ENCODE measurements at regions not wholly inside any gene's neighbourhood (a gene's known extent, or its start where the extent isn't known, plus 50 kb on each side); places are given as distances from the start of the nearest gene placed in this dataset.

DNA sequence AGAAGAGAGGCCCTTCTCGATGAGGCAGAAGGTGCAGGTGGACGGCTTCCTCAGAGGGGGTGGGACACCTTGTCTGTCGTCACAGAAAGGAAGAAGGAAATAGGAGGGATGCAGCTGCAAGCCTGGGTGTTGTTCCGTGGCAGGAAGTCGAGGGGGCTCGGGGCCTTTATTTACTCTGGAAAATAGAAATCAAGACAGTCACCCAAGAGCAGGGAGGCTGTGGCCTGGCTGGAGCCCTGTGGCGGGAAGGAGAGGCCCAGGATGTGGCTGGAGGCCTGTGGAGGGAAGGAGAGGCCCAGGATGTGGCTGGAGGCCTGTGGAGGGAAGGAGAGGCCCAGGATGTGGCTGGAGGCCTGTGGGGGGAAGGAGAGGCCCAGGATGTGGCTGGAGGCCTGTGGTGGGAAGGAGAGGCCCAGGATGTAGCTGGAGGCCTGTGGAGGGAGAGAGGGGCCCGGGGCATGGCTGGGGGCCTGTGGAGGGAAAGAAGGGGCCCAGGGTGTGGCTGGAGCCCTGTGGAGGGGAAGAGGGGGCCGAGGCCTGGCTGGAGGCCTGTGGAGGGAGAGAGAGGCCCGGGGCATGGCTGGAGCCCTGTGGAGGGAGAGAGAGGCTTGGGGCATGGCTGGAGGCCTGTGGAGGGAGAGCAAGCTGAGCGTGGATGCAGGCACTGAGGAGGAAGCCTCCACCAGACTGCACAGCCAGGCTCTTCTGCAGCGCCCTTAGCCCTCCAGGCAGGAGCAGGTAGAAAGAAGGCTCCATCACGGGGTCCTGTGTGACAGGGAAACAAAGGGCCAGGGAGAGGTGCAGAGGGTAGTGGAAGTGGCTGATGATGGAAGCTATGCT, 97.3 kb upstream of the SFMBT2 start:
- DNase-seq (ENCODE audit: low read depth, low spot score), result no peak
- no peak overlapping the region for H3K4me3 ChIP-seq (ENCODE audit: low read depth, low read length)
- TF ChIP-seq, protein P1, sequence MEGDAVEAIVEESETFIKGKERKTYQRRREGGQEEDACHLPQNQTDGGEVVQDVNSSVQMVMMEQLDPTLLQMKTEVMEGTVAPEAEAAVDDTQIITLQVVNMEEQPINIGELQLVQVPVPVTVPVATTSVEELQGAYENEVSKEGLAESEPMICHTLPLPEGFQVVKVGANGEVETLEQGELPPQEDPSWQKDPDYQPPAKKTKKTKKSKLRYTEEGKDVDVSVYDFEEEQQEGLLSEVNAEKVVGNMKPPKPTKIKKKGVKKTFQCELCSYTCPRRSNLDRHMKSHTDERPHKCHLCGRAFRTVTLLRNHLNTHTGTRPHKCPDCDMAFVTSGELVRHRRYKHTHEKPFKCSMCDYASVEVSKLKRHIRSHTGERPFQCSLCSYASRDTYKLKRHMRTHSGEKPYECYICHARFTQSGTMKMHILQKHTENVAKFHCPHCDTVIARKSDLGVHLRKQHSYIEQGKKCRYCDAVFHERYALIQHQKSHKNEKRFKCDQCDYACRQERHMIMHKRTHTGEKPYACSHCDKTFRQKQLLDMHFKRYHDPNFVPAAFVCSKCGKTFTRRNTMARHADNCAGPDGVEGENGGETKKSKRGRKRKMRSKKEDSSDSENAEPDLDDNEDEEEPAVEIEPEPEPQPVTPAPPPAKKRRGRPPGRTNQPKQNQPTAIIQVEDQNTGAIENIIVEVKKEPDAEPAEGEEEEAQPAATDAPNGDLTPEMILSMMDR (IDR thresholded peaks at IDR 0.05; ENCODE audit: low read depth, low read length), result no peak
- in situ Hi-C loops (cut with HindIII; ENCODE audit: low sequenced_read_pairs), result no loop called here

DNA sequence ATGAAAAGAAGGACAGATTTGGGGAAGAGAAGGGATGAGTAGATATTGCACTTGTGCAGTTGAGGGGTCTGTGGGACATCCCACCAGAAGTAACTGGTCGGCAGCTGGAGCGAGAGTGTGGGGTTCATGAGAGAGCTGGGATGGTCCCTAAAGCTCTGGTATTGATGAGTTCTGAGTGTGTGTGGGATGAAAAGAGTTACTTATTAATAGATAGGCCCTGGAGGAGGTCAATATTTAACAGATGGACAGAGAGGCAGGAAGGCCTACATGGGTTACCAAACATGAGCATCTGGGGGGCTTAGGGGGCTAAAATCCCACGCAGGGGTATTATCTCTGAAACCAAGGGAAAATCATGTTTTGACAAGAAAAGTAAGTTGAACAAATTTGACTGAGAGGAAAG, 95.7 kb upstream of the SFMBT2 start:
- TF ChIP-seq, protein P1 (IDR thresholded peaks at IDR 0.05; ENCODE audit: low read depth, low read length), result no peak
- no peak overlapping the region for H3K4me3 ChIP-seq (ENCODE audit: low read depth, low read length)
- no peak for DNase-seq (ENCODE audit: low read depth, low spot score)
- in situ Hi-C loops (cut with HindIII; ENCODE audit: low sequenced_read_pairs), result no loop called here

DNA sequence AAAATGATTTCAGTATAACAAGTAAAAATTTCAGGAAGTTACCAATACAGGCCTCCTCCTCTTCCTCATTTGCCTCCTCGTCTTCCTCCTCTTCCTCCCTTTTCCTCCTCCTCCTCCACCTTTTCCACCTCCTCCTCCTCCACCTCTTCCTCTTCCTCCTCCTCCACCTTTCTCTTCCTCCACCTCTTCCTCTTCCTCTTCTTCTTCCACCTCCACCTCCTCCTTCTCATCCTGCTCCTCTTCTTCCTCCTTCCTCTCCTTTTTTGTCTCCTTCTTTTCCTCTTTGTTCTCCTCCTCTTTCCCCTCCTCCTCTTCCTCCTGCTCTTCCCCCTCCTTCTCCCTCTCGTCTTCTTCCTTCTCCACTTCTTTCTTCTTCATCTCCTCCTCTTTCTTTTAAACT, 94.4 kb upstream of the SFMBT2 start:
- TF ChIP-seq, protein P1 (IDR thresholded peaks at IDR 0.05; ENCODE audit: low read depth, low read length), result no peak
- in situ Hi-C loops (cut with HindIII; ENCODE audit: low sequenced_read_pairs), result no loop called here

DNA sequence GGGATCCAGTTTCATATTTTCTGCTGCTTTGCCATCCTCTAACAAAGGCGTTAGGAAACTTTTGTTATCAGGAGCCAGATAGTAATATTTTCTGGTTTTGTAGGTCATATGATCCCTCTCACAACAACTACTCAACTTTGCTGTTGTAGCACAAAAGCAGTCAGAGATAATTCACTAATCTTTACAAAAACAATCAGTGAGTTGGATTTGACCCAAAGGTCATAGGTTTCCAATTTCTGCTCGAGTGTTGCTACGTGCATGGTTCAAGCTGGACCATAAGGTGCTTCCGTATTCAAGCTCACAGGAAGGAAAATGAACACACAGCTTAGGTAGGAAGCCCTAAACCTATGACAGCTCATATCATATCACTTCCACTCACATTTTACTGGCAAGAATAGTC, 92.4 kb upstream of the SFMBT2 start:
- TF ChIP-seq, protein P1 (IDR thresholded peaks at IDR 0.05; ENCODE audit: low read depth, low read length), result no peak
- in situ Hi-C loops (cut with HindIII; ENCODE audit: low sequenced_read_pairs), result no loop called here
- H3K4me3 ChIP-seq (ENCODE audit: low read depth, low read length), result no peak overlapping the region
- no peak for DNase-seq (ENCODE audit: low read depth, low spot score)

More for the DNA sequence above, 94.4 kb upstream of the SFMBT2 start:
- H3K4me3 ChIP-seq (ENCODE audit: low read depth, low read length), result no peak overlapping the region
- DNase-seq (ENCODE audit: low read depth, low spot score), result no peak

DNA sequence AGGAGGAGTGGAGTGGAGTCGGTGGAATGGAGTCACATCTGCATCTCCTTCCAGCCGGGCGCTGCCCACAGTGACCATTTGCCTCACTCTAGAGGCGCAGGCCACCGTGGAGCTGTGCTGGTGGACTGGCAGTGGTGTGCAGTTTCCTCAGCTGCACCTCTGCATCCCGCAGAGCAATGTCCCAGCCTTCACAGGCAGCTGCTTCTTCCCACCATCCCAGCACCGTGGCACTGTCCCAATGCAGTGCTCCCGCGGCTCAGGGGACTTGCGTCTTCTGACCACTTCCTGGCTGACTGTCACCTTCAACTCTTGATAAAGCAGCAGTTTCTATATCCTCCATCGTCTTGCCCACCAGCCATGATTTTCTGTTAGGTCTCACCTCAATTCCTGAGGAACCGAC, 90.3 kb upstream of the SFMBT2 start:
- H3K4me3 ChIP-seq (ENCODE audit: low read depth, low read length), result no peak overlapping the region
- DNase-seq (ENCODE audit: low read depth, low spot score), result no peak
- in situ Hi-C loops (cut with HindIII; ENCODE audit: low sequenced_read_pairs), result no loop called here
- TF ChIP-seq, protein P1 (IDR thresholded peaks at IDR 0.05; ENCODE audit: low read depth, low read length), result no peak

DNA sequence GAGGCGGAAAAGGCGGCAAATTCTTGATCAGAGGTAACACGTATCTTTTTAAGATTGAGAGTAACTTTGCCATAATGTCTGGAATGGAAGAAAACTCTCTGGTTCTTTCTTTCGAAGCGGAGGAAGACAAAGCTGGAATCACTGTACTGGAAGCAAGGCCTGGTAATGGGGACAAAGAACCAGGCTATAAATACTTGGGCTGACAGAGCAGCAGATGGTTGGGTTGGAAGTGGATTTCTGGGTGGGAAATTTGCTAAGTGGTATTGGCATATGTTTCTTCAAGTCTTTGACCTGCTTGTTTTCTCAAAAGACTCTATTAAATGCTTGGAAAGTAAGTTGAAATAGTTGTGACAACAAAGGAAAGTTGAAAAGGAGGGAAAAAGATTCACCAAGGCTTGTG, 87.3 kb upstream of the SFMBT2 start:
- DNase-seq (ENCODE audit: low read depth, low spot score), result no peak
- TF ChIP-seq, protein P1 (IDR thresholded peaks at IDR 0.05; ENCODE audit: low read depth, low read length), result no peak
- no peak overlapping the region for H3K4me3 ChIP-seq (ENCODE audit: low read depth, low read length)
- in situ Hi-C loops (cut with HindIII; ENCODE audit: low sequenced_read_pairs), result no loop called here

Measured in astrocyte of the spinal cord (primary cell).